Left hindlimb (tissue), 1 donor: ENCODE measurements at regions not wholly inside any gene's neighbourhood (a gene's known extent, or its start where the extent isn't known, plus 50 kb on each side); places are given as distances from the start of the nearest gene placed in this dataset.
"Not testable (repeated sequence)": the region's sequence is repeated elsewhere in the genome, so short reads cannot be mapped to it uniquely, and the experiment has no call there.

Source experiments
- DNase-seq: peaks from one replicate; pipeline ENCODE4 v3.0.0-alpha.2; 2018

- not testable (repeated sequence) for DNase-seq
Observed at GRCh38 chr1:146318715-146319114, 89.9 kb upstream of the NOTCH2NLA start.

GRCh38 chr1:146317785-146318184, 89.0 kb upstream of the NOTCH2NLA start:
- DNase-seq, result not testable (repeated sequence)

GRCh38 chr1:146314449-146315246, 85.8 kb upstream of the NOTCH2NLA start:
- not testable (repeated sequence) for DNase-seq

- not testable (repeated sequence) for DNase-seq
Observed at GRCh38 chr1:146310579-146310978, 81.8 kb upstream of the NOTCH2NLA start.

GRCh38 chr1:146309427-146309826, 80.6 kb upstream of the NOTCH2NLA start:
- not testable (repeated sequence) for DNase-seq

- DNase-seq, result not testable (repeated sequence)
Observed at GRCh38 chr1:146308892-146309291, 80.1 kb upstream of the NOTCH2NLA start.

GRCh38 chr1:146308152-146308551, 79.3 kb upstream of the NOTCH2NLA start:
- not testable (repeated sequence) for DNase-seq

GRCh38 chr1:146307632-146308031, 78.8 kb upstream of the NOTCH2NLA start:
- DNase-seq, result not testable (repeated sequence)

- DNase-seq, result not testable (repeated sequence)
Observed at GRCh38 chr1:146306651-146307050, 77.8 kb upstream of the NOTCH2NLA start.

- not testable (repeated sequence) for DNase-seq
Observed at GRCh38 chr1:146305442-146305841, 76.6 kb upstream of the NOTCH2NLA start.

- not testable (repeated sequence) for DNase-seq
Observed at GRCh38 chr1:146298575-146298897, 69.7 kb upstream of the NOTCH2NLA start.

GRCh38 chr1:146297781-146298574, 69.2 kb upstream of the NOTCH2NLA start:
- DNase-seq, result not testable (repeated sequence)

- DNase-seq, result not testable (repeated sequence)
Observed at GRCh38 chr1:146292940-146293936, 64.4 kb upstream of the NOTCH2NLA start.

- not testable (repeated sequence) for DNase-seq
Observed at GRCh38 chr1:146292424-146292823, 63.6 kb upstream of the NOTCH2NLA start.

- DNase-seq, result not testable (repeated sequence)
Observed at GRCh38 chr1:146287881-146288280, 59.1 kb upstream of the NOTCH2NLA start.

GRCh38 chr1:146284760-146285159, 55.9 kb upstream of the NOTCH2NLA start:
- not testable (repeated sequence) for DNase-seq

- not testable (repeated sequence) for DNase-seq
Observed at GRCh38 chr1:146283527-146283880, 54.7 kb upstream of the NOTCH2NLA start.

GRCh38 chr1:146282807-146283526, 54.1 kb upstream of the NOTCH2NLA start:
- not testable (repeated sequence) for DNase-seq

- DNase-seq, result not testable (repeated sequence)
Observed at GRCh38 chr1:146281522-146281921, 52.7 kb upstream of the NOTCH2NLA start.

- DNase-seq, result not testable (repeated sequence)
Observed at GRCh38 chr1:146278758-146279157, 49.9 kb upstream of the NOTCH2NLA start.
